Activated naive CD4-positive, alpha-beta T cell (primary cell): ENCODE measurements at regions not wholly inside any gene's neighbourhood (a gene's known extent, or its start where the extent isn't known, plus 50 kb on each side); places are given as distances from the start of the nearest gene placed in this dataset.

Experiments used
- DNase-seq, 4 experiments: peaks; one replicate each; lab custom pipeline; 2025; lab: John Stamatoyannopoulos, UW

DNA sequence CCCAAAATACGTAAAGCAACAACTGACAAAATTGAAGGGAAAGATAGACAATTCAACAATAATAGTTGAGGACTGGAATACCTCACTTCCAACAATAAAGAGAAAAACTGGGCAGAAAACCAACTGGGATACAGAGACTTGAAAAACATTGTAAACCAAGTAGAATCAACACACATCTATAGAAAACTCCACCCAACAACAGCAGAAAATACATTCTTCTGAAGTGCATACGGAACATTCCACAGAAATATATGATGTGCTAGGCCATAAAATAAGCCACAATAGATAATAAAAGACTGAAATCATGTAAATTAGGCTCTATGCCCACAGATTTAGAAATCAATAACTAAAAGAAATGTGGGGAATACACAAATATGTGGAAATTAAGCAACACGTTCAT is 98.4 kb upstream of the THBS1 start:
- no peak for DNase-seq

DNA sequence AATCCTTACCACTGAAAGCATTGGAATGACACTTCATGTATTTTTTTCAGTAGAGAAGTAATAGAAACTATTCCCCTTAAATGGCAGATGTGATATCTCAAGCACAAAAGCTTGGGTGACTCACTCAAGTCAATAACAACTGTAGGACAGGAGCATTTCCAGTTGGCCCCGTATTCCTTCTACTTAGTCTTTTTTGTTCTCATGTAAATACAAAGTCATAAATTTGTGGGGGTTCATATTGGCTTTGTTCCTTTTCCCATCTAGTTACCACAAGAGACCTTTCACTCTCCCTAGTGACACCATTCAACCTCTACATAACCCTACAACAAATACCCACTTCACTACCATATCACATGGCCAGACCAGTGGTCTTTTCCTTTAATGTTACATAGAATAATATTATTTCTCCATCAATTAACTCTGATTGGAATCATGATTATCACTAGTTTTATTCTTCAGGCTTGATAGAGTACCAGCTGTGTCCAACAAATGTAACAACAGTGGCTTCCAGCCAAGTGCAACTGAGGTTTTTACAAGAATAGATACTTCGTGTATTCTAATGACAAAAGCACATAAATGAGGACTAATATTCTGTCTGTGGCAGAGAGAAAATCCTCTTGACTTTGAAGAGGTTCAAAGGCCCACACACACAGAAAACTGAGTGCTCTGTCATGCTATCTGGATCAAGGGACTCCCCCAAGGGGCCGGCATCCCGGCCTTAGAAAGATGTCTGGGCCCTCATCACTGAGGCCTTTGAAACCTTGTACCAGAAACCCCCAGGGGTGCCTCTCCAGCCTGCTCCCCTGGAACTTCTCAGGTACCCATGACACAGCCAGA is 94.0 kb upstream of the THBS1 start:
- DNase-seq: no peak

DNA sequence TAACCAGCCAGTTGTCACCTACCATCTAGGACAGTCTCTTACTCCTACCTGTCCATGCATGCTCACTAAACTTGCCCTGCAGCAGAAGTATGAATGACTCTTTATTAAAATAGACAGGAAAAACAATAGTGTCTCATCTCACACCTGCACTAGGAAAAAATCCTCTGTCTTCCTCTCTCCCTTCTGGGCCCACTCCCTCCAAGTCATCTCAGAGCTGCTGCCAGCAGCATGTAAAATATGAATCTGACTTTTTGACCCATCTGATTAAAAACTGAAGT is 93.5 kb upstream of the THBS1 start:
- no peak for DNase-seq

DNA sequence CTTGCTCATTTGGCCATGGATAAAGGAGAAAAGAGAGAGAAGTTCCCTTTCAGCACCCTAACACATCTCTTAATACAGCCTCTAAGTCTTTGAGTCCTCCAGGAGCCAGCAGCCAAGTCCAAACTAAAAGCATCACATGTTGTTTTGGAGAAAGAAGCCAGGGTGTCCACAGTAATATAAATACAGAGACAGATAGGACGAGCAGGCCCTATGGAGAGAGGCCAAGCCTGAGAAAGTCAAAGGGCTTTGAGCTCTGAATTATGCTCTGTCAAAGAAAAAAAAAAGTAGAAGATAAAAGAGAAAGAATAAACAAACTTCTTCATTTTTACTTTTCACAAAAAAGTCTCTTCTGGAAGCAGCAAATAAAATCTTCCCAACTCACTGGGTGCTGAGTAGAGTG is 92.4 kb upstream of the THBS1 start:
- no peak for DNase-seq

DNA sequence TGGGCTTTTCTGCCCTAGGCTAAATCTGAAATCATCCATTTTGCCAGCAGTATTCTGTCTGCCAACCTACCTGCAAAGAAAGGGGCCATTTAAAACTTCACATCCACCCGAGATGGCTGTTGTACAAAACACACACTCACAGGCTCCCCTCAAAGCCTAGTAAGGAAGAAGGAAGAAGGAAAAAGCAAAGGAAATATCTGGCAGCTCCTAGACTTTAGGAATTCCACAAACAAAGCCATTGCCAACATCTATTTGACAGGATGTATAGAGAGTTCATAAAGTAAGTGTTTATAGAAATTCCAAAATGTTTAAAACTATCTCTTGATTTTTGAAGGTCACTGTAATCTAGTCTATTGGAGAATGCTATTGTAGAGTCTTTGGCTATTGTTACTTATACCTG is 91.9 kb upstream of the THBS1 start:
- no peak for DNase-seq

DNA sequence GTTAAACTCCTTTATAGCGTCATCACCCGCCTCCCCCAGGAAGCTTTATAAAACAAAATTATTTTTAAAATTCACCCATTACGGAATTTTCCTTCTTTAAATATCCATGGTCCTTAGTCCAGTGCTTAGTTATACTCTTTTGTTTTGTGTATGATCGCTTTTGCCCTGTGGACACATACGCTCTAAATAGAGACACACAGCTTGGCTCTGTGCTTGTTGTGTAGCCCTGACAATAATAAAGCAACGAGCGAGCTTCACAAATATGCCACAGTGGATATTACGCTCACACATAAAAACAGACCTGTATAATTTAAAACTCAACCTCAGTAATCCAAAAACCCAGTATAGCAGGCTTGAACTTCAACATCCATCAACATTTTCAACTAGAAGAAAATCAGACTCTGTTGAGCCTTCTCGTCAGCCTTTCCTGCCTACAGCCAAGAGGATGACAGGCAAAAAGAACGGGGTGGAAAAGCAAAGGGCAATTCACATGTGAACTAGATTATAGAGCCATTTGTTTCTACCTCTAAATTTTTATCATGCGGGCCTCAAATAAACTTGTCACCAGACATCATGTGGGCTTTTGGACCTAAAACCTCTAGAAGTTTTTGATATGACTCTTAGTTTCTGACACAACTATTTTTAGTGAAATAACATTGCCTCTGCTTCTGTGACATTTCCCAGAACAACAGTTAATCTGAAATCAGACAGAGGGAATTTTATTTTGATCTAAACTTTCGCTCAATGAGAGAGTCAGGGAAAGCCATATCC is 89.6 kb upstream of the THBS1 start:
- no peak for DNase-seq

DNA sequence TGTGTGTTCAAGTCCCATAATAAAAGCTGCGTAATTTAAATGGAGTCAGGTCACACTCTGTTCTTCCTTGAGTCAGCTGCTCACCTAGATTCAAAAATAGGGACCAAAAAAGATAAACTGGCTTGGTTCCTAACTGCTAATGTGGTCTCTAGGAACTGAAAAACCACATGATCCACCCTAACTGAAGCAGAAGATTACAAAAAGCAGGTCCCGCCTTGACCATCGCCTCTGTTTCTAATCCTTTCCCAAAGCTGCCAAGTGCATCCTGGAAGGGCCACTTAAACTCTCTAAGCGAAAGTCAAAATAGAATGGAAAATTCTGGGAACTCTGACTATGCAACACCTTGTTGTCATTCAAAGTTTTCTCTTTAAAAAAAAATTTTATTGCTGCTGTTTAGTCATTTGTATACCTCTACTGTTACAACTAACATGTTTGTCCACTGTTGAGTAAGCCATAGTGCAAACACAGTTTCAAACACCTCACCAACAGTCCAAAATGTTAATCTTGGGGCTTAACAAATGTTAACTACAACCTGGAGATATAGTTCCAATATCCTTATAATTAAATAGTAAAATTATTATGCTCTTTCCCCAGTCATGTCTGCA is 88.9 kb upstream of the THBS1 start:
- no peak for DNase-seq

DNA sequence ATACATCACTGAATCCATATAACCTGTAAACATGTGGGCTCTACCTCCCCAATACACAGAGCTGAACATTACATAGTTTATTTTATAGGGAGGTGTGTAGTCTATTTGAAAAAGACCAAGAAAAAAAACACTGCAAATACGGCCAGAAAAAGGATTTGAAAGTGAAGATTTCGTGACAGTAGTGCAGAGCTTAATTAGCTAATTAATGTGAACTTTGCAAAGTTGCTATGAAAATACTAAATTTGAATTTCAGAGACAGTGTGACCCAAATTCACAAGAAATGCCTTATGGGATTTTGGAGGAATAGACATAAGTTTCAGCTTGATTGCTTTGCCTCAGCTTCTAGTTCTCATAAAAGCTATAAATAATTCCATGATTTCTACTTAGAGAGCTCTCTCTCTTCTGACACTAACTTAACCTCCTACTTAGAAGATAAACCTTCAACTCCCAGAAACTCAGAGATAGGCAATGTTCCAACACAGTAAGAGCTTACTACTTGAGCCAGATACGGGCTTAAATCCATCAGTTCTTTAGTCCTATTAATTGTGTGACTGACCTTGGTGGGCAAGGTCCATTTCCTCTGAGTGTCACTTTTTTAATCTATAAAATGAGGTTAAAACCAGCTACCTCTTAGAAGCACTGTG is 87.3 kb upstream of the THBS1 start:
- no peak for DNase-seq

DNA sequence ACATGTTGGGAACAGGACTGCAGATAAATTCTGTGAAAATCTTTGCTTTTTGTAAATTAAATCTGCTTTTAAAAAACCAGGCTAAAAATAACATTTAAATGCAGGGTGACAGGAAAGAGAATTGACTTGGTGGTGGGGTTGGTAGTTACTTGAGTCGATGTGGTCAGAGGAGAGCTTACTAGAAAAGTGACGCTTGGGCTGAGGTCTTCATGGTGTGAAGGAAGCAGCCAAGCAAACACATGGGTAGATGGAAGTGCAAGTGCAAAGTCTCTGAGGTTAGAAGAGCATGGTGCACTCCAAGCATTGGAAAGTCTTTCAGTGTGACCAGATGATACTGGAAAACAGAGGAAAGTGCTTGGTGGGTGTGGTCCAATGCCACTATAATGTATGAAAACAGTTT is 86.4 kb upstream of the THBS1 start:
- DNase-seq: no peak

DNA sequence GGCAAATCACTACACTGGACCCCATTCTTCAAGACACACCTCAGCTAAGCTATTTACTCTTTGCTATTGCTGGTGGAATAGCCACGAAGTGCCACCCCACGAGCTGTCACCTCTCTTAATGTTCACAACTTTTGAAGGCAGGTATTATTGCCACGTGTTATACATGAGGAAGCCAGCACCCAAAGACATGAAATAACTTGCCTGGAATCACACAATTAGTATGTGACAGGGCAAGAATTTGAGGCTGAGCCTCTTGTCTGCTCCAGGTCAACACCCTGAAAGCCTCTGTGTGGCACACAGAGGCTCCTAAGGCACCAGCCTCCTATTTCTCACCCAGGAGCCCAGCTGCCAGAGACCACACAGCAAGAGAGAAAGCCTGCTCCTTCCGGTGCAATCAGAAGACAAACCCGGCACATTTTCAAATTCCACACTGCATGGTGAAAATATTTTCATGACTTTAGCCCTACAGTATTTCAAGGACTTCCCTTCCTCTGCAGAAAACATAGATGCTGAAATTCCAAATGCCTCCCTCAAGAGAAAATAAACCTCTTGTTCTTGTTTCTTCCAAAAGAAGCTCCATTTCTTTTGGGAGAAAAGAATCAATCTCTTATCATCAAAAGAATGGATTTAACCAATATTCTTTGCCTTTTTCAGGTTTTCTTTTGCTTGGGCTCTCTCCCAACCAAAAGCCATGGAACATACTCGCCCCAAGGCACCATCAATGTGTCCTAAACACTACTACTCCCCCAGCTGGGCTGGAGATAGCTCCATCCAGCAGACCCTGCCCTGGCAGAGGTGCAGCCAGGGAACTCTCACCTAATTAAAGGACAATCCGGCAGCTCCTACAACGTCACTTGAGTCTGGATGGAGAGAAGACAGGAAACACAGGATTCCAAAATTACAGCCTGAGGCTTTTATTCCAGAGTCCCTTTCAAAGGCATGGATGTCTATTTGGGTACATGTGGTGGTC is 84.7 kb upstream of the THBS1 start:
- DNase-seq: no peak

DNA sequence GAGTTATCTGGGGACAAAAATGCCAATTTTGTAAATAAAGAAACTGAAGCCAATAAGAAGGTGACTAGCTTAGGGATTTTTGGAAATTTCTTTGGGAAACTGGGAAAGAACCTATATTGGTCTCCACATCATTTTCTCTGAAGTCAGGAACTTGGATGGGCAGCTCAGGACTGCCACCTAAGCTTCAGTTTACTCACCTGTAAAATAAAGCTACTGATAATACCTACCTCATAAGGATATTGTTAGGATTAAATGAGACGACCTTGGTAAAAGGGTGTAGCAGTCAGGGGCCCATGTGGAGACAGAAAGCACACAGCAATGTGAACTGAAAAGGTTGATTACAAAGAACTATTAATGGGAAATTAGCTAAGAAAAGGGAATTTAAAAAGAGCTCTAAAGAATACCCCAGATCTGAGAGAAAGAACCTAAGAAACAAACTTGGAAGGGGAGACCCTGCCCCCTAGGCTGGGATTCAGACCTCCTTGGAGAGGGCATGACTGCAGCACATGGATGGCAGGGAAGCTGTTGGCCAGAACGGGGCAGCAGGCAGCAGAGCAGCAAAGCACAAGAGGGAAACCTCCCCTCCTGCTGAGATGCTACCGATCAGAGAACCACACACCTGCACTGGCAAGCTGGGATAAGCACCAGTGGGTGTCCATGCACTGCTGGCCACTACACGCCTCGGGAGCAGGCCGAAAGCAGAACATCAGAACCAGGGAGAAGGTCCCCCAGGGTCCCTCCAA is 83.7 kb upstream of the THBS1 start:
- no peak for DNase-seq

DNA sequence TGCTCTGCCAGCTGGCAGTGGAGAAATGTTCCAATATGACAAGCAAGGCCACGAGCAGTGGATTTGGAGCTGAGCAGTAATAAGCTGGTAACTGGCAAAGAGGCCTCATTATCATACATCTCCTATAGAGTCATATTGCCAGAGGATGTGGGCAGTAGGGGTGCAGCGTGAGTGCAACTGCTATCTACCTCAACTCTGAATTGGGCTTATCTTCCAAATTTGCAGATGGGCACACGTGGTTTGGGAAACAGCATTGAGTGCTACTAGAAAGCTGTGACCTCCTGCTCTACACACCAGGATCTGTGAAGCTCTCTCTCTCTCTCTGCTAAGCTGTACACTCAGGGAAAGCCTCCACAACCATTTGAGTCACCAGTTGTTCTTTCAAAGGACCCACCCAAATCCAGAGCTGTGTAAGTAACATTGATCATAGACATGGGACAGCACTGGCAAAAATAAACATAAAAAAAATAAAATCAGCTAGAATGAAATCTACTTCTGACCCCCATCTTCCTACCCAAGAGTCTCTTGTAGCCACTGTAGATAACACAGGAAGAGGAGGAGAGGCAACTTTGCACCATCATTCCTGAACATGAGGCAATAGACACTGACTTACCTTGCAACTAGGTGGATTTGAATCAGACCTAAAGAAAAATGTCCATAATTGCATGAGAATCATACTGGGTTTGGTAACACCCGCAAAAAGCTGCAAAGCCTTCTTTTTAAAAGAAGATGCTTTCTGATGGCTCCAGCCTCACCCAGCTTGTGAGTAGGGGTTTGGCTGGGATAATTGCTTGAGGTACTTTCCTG is 82.9 kb upstream of the THBS1 start:
- no peak for DNase-seq

DNA sequence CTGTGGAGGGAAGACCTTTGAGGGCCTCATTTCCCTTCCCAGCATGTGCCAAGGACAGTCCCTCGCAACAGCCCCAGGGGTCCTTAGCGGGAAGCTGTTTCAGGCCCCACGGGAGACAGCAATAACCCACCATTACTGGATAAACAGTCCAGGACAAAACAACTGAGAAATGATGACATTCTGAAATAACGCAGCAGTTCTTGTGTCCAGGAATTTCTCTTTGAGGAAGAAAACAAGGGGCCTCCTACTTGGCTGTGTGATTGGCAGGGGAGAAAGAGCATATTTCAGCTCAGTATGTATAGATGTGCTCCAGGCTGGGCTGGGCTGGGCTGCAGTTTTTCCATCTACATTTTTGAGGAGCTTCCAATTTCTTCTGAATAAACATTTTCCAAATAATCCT is 82.2 kb upstream of the THBS1 start:
- no peak for DNase-seq

DNA sequence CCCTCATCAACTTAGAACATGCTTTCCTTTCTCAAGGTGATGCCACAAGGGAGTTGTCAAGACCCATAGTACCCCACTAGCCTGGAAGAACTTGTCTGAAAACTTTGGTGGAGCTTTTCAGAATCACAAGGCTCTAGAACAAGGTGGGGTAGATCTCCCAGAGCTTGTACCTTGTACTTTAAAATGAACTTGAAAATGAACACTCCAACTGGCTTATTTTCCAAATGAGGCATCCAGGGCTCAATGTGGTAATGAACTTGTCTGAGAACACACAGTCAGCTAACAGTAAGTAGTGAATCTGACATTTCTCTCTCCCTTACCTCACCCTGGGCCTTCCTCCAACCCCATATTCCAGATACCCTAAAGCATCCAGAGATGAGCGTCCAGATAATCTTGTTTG is 81.8 kb upstream of the THBS1 start:
- DNase-seq: no peak

DNA sequence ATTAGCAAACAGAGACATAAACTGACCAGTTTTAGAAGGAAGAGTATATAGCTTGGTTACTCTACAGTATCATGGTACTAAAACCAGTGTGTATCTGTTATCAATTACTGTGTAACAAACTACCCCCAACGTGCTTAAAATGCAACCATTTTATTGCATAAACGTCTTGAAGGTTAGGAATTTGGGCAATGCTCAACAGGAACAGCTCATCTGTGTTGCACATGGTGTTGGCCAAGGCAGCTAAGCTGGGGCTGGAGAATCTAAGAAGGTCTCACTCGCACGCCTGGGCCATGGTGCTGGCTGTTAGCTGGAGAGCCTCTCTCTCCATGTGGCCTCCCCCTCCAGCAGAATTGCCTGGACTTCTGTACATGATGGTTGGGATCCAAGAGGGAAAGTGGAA is 81.2 kb upstream of the THBS1 start:
- DNase-seq: no peak

DNA sequence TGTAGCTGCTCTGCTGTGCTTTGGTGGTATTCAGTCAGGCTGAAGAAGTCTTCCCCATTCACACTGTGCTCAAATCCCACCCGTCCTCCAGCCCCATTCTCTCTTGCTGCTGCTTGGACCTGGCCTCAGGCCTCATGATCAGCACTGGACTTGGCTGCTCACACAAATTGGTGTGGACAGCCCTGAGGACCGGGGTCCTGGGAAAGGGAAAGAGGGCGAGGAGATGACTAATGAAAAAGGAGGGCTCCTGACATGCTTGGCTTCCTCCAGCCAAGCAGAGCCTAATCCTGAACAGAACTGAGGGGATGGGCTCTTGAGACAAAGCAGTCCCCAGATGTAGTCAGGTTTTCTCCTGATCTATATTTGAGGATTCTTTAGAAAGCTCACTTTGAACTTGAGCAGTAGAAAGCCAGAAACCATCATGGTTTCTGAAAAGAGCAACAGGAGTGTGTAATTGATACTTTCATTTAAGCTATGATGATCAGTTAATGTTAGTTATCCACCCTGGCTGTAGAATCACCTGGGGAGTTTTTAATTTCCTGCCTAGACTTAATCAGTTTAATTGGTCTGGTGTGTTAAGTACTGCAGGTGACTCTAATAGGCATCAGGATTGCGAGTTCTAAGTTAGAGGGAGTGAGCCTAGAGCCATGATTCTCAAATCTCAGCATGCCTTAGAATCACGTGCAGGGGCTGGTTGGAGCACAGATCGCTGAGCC is 79.4 kb upstream of the THBS1 start:
- no peak for DNase-seq

DNA sequence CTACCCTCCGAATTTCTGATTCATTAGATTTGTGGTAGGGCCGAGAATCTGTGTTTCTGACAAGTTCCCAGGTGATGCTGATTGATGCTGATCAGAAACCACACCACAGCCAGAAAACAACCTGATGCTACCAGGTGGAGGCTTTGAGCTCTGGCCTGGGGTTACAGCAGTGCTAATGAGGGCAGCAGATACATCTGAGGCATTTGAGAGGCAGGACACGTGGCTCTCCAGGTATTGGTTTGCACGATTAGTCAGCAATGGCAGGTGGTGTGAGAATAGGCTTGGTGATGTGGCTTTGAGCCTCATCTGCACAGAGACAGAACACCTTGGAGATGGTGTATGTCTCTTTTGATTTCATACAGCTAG is 78.8 kb upstream of the THBS1 start:
- DNase-seq: no peak

DNA sequence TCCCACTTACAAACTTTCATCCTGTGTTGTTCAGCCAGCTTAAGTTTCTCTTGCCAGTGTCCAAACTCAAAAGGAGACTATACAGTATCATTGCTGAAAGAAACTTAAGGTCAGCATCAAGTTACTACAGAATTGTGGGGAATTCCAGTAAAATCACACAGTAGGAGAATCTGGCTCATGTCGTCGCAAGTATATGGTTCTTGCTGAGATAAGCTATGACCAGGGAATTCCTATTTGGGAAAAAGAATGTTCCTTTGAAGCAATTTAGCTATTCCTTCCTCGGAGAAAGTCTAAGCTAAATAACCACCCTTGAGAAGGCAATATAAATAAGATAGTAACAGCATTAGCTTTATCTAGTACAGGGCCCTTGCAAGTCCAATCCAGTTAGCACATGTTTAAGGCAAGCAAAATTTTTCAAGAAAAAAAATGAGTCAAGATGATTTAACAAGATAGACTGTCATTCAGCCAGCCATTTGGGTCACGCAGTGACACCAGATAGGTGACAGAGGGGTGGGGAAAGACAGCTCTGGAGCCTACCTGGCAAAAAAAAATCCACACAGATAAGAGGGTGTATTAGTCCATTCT is 78.2 kb upstream of the THBS1 start:
- DNase-seq: no peak

DNA sequence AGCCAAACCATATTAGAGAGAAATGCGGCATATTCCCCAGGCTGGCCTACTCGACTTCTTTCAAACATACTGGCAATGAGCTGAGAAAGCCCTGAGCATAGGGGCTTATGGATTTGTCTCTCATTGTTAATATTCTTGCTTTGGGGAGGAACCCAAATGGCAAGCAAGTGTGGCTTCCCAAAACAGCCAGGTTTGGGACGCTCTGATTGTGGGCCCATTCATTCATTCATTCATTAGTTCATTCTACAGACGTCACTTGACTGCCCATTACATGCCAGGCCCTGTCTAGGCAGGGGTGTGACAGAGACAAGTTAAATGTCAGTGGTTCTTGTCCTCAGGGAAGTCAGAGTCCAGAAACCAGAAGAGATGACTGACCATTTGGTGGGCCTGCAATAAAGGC is 77.4 kb upstream of the THBS1 start:
- no peak for DNase-seq
